ENCODE measurements at regions not wholly inside any gene's neighbourhood (a gene's known extent, or its start where the extent isn't known, plus 50 kb on each side); places are given as distances from the start of the nearest gene placed in this dataset.
"Not testable (repeated sequence)": the region's sequence is repeated elsewhere in the genome, so short reads cannot be mapped to it uniquely, and the experiment has no call there.

GRCh38 chr3:20451170-20451569 lies 265.2 kb upstream of the SGO1 start:
- no peak for DNase-seq

GRCh38 chr3:20450611-20451010 lies 264.6 kb upstream of the SGO1 start:
- no peak for DNase-seq

DNA sequence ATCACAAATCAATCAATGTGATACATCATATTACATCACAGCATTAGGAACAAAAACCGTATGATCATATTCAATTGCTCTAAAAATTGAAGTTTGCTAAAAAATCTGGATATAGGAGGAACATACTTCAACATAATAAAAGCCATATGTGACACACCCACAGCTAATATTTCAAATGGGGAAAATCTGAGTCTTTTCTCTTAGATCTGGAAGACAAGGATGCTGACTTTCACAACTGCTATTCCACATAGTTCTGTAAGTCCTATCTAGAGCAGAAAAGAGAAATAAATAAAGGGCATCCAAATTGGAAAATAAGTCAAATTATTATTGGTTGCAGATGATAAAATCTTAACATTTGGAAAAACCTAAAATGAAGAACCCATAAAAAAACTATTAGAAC lies 256.8 kb upstream of the SGO1 start:
- no peak for DNase-seq

DNA sequence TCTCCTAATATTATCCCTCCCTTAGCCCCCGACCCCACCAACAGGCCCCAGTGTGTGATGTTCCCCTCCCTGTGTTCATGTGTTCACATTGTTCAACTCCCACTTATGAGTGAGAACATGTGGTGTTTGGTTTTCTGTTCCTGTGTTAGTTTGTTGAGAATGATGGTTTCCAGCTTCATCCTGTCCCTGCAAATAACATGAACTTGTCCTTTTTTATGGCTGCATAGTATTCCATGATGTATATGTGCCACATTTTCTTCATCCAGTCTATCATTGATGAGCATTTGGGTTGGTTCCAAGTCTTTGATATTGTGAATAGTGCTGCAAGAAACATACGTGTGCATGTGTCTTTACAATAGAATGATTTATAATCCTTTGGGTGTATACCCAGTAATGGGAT lies 241.3 kb upstream of the SGO1 start:
- not testable (repeated sequence) for DNase-seq

GRCh38 chr3:20425138-20425537 lies 239.1 kb upstream of the SGO1 start:
- no peak for DNase-seq

GRCh38 chr3:20424086-20424485 lies 238.1 kb upstream of the SGO1 start:
- no peak for DNase-seq

DNA sequence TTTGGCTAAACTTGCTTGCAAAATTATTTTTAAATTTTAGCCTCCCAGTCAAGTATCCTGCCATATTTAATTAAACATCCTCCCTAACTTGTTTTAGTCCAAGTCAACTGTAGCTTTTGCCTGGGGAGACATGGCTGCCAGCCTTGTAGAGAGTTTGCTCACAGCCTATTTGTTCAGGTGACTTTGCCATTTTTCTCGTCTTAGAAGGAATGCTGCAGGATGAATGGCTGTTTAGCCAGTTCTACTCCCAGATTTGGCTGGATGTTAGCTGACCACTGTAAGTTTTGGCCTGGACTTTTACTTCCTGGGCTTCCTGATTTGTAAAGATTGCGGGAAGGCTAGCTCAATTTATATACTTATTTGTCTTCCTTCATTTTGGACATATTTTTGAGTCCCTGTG lies 236.4 kb upstream of the SGO1 start:
- no peak for DNase-seq

GRCh38 chr3:20417388-20418108 lies 231.5 kb upstream of the SGO1 start:
- no peak for DNase-seq

- no peak for DNase-seq
Observed at GRCh38 chr3:20406611-20407011, 220.6 kb upstream of the SGO1 start.

DNA sequence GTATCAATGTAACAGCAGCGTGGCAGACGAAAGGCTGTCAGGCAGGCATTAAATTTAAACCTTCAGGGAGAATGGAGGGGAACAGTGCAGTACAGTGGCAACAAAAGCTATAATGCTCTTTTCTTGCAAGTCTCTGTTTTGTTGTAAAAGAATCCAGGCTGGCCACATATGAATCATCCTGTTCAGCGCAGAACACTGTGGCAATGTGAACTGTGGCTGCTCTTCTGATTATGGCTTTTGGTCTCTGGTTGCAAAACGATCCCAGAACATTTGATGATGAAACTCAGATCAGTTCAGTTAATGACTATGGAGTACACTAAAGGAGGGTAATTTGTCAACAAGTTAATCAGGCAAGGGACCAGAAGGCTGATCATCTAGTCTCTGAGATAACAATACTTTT lies 219.7 kb upstream of the SGO1 start:
- no peak for DNase-seq

GRCh38 chr3:20405231-20405630 lies 219.2 kb upstream of the SGO1 start:
- no peak for DNase-seq

DNA sequence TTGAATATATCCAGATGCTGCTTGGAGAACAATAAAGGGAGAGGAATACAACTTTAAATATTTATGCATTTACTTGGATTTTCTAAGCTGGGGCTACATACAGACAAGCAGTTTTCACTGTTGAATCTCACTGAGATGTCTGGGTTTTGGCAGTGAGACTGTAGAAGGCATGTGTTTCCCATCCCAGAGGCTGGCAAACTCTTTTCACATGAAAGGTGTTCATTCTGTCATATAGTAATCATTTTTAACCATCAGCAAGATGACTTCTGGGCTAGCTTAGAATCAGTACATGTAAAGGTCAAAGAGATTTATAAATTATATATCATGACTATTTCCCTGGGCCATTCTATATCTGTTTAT lies 218.7 kb upstream of the SGO1 start:
- no peak for DNase-seq

- no peak for DNase-seq
Observed at GRCh38 chr3:20403986-20404740, 218.2 kb upstream of the SGO1 start.

DNA sequence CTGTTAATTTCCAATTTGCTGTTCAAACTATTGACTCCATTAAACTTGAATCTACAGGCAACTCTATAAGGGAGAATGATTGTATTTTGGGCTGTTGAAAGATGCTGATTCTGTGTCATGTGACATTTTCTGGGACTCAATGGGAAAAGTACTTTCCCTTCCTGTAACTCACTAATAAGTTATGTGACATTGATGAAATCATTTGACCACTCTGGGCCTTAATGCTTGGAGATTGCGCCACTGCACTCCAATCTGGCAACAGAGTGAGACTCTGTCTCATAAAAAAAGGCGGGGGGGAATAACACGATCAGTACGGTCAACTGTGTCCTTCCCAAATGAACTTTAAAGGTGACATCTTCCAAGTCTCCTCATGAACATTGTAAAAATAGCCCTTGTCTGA lies 215.2 kb upstream of the SGO1 start:
- no peak for DNase-seq

GRCh38 chr3:20400686-20401085 lies 214.7 kb upstream of the SGO1 start:
- DNase-seq, result no peak

GRCh38 chr3:20400281-20400680 lies 214.3 kb upstream of the SGO1 start:
- no peak for DNase-seq

GRCh38 chr3:20396335-20396734 lies 210.3 kb upstream of the SGO1 start:
- DNase-seq, result no peak

DNA sequence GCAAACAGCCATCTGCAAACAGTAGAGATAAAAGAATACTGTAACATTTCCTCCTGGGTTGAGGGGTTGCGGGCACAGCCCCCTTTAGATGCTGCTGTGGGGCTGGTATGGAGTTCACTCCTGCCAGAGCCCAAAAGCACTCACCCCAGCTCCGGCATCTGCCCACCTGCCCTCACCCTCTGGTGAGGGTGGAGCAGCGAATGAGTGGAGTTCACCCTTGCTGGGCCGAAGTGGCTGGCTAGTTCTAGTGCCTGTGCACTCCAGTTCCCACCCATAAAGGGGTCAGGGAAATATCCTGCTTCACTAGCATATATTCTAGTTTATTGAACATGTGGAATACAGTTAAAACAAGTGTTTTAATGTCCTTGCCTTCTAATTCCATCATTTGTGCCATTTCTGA lies 209.7 kb upstream of the SGO1 start:
- no peak for DNase-seq

GRCh38 chr3:20394243-20394642 lies 208.2 kb upstream of the SGO1 start:
- DNase-seq, result no peak

DNA sequence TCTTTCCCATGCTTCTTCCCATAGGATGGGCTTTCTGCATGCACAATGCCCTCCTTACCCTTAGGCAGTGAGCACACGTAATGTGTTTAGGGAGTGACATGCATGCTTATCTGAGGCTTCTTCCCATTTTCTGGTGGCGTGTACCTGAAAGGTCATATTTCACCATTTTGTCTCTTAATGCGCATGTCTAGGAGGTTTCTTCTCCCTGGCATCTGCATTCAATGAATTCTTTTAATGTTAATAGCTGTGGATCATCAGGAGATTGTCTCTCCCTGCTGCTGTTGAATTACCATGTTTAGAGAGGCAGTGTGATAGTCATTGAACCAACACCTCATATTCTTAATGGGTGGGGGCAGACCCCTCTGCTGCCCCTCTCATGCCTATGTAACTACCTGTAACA lies 205.6 kb upstream of the SGO1 start:
- no peak for DNase-seq

GRCh38 chr3:20388971-20389370 lies 203.0 kb upstream of the SGO1 start:
- DNase-seq, result no peak

DNA sequence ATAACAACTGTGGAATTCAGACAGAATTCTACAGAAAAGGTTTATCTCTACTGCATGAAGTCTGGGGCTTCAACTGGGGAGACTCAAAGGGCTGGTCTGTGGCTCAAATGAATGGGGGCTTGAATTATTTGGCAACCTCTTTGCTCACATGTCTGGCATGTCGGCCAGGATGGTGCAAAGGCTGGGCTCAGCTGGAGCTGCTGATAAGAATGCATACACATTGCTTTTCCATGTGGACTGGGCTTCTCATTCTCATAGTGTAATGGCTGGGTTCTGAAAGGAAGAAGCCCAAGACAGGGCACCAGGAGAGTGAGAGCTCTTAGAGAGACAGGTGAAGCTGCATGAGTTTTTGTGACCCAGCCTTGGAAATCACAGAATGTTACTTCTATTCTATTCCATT lies 194.3 kb upstream of the SGO1 start:
- no peak for DNase-seq

DNA sequence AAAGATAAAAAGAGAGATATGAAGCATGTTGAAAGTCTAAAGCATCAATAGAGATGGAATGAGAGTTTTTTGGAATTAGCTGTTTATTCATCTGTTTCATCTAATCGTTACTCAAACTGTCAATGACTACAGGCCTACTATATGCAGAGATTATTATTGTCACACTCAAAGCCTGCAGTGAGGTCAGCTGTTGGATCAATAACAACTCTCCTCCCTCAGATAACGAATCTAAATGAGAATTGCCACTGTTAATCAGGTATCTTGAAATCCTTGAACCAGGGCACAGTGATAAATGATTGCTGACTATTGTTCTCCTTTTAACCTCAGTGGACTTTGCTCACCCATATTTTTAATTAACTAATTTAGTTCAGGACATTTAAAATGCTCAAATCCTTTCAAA lies 192.3 kb upstream of the SGO1 start:
- no peak for DNase-seq

DNA sequence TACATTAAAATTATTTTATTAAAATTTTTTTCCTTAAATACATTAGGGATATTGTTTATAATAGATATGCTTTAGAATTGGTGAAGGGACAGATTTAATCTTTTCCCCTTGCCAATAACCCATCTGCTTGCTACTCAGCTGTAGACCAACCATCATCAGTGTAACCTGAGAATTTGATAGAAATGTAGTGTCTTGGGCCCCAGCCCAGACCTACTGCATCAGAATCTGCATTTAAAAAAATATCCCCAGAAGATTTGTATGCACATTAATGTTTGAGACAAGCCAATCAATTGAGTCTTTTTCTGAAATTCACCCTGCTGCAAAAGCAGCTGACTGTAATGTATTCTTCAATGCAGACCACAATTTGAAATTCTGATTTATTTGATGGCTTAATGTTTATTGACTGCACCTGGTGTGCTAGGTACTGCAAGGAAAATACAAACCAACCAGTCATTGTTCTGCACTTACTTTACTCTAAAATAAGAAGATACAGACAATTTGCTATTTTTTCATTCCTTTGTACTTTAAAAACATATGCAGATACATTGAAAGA lies 190.7 kb upstream of the SGO1 start:
- no peak for DNase-seq

GRCh38 chr3:20375302-20375701 lies 189.3 kb upstream of the SGO1 start:
- DNase-seq, result no peak
